NB4 (cell line): ENCODE measurements at regions not wholly inside any gene's neighbourhood (a gene's known extent, or its start where the extent isn't known, plus 50 kb on each side); places are given as distances from the start of the nearest gene placed in this dataset.

Source experiments
- MYC ChIP-seq: IDR thresholded peaks from 2 replicates; pipeline ENCODE4 v1.6.1; 2011; ENCODE audit warnings: low read depth, low read length
- POLR2A ChIP-seq: IDR thresholded peaks from 2 replicates; pipeline ENCODE4 v1.6.1; 2011; ENCODE audit warnings: mild to moderate bottlenecking; ENCODE audit not compliant: insufficient read length; ENCODE audit errors: extremely low read depth
- TF ChIP-seq, protein P1 (sequence below): IDR thresholded peaks from one replicate; pipeline ENCODE4 v1.5.1; 2012; ENCODE audit warnings: low read depth, low read length
- TF ChIP-seq, protein P2 (sequence below): IDR thresholded peaks from 2 replicates; pipeline ENCODE4 v1.6.1; 2011; ENCODE audit warnings: low read depth, low read length

DNA sequence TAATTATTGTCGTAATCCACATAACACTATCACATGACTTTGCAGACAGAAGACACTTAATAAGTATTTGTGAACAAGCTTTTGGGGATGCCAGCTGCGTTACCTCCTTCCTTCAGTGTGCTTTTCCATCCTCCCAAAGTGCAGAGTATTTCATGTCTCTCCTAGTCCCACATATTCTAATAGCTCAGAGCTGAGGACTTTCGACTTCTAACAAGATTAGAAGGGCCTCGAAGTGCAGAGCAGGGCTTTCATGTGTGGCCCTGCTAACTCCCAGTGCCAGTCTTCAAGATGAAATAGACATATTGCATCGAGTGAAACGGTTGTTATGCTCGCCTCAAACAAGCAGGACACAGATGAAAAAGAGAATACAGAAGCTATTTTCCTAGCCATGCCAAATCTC is 125.7 kb upstream of the RNF32 start:
- TF ChIP-seq, protein P1, sequence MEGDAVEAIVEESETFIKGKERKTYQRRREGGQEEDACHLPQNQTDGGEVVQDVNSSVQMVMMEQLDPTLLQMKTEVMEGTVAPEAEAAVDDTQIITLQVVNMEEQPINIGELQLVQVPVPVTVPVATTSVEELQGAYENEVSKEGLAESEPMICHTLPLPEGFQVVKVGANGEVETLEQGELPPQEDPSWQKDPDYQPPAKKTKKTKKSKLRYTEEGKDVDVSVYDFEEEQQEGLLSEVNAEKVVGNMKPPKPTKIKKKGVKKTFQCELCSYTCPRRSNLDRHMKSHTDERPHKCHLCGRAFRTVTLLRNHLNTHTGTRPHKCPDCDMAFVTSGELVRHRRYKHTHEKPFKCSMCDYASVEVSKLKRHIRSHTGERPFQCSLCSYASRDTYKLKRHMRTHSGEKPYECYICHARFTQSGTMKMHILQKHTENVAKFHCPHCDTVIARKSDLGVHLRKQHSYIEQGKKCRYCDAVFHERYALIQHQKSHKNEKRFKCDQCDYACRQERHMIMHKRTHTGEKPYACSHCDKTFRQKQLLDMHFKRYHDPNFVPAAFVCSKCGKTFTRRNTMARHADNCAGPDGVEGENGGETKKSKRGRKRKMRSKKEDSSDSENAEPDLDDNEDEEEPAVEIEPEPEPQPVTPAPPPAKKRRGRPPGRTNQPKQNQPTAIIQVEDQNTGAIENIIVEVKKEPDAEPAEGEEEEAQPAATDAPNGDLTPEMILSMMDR, result no peak
- TF ChIP-seq, protein P2, sequence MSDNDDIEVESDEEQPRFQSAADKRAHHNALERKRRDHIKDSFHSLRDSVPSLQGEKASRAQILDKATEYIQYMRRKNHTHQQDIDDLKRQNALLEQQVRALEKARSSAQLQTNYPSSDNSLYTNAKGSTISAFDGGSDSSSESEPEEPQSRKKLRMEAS, result no peak
- TF ChIP-seq POLR2A (no peak), MYC (no peak)
